GM18909 (cell line): ENCODE measurements at regions not wholly inside any gene's neighbourhood (a gene's known extent, or its start where the extent isn't known, plus 50 kb on each side); places are given as distances from the start of the nearest gene placed in this dataset.
"Not testable (repeated sequence)": the region's sequence is repeated elsewhere in the genome, so short reads cannot be mapped to it uniquely, and the experiment has no call there.

ENCODE experiments used
- ATAC-seq: cut with Tn5 transposase; IDR thresholded peaks from one replicate; pipeline ENCODE4 v1.9.1; 2021; ENCODE audit warnings: mild to moderate bottlenecking; ENCODE audit not compliant: unreplicated experiment, poor library complexity

DNA sequence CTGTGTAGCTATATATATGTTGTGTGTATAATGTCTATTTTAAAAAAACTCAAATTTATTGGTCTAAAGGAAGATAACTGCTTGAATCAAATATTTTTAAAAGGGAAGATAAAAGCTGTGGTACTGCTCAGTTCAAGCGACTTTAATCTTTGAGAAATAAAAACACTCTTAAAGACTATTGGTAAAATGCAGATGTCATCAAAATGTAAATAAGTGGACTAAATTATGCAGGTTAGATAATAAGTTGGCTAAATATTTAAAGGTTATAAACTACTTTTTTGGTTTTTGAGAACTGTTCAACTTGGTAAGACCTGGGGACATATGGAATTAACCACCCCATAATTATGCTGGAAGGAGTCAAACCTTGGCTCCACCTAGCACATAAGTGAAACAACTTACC is 144.7 kb upstream of the ITM2A start:
- no peak for ATAC-seq

DNA sequence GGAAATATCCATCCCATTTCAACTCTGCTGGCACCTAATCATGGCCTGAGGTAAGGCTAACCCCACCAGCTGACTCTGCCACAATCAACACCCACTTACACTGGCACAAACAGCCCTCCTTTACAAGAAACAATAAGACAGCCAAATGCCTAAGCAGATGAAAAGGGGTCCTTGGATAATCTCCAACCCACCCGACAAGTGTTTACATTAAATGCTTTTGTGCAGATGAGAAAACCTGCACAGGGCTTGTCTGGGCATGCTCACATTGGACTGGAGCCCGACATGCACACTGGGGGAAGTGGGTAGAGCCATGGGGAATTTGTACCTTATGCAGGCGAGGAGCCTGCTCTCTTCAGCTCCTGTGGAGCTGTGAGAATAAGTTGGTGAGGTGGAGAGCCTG is 138.9 kb upstream of the ITM2A start:
- ATAC-seq = no peak

DNA sequence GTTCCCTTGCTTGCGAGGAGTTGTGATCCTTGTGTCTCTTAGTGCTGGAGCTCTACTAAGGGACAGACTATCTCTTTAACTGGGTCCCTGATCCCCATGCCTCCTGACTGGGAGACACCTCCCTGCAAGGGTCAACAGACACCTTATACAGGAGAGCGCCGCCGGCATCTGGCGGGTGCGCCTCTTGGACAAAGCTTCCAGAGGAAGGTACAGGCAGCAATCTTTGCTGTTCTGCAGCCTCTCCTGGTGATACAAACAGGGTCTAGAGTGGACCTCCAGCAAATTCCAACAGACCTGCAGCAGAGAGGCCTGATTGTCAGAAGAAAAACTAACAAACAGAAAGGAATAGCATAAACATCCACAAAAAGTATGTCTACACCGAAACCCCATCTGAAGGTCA is 115.6 kb upstream of the ITM2A start:
- ATAC-seq = no peak

DNA sequence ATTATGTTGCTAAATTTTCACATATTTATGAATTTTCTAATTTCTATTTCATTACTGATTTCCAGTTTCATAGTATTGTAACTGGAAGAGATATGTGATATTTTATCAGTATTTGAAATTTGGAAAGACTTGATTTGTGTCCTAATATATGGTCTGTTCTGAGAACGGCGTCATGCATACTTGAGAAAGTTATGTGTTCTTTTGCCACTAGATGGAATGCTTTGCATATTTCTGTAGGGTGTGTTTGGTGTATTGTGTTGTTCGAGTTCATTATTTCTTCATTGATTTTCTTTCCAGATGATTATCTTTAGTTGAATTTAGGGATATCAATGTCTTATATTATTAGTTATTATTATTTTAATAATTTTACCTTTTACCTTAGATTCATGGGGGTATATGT is 110.6 kb upstream of the ITM2A start:
- ATAC-seq = no peak

DNA sequence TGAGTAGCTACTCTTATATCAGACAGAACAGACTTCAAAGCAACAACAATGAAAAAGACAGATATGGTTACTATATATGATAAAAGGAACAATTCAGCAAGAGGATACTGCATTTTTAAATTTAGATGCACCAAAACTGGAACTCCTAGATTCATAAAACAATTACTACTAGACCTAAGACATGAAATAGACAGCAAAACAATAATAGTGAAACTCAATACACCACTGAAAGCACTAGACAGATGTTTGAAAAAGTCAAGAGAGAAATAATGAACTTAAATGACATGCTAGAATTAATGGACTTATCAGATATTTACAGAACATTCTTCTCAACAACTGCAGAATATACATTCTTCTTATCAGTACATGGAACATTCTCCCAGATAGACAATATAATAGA is 99.5 kb upstream of the ITM2A start:
- ATAC-seq = no peak

DNA sequence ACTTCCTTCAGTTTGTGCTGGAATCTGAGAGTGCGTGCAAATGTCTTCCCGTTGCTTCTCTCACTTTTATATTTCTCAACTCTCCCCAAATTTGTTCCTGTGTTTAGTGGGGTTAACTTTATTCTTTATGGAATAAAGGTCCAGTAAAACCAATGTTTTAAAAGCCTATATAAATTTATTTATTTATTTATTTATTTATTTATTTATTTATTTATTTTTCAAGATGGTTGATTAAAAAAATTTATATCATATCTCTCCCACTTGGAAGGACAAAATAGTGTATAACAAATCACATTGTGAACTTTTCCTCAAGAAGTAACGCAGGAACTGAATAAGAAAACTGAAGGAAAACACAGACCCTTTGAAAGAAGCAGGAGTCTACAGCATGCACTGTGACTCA is 95.3 kb upstream of the ITM2A start:
- no peak for ATAC-seq

DNA sequence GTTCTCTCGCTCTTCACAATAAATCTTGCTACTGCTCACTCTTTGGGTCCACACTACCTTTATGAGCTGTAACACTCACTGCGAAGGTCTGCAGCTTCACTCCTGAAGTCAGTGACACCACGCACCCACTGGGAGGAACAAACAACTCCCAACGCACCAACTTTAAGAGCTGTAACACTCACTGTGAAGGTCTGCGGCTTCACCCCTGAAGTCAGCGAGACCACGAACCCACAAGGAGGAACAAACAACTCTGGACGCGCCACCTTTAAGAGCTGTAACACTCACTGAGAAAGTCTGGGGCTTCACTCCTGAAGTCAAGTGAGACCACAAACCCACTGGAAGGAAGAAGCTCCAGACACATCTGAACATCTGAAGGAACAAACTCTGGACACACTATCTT is 89.5 kb upstream of the ITM2A start:
- not testable (repeated sequence) for ATAC-seq

DNA sequence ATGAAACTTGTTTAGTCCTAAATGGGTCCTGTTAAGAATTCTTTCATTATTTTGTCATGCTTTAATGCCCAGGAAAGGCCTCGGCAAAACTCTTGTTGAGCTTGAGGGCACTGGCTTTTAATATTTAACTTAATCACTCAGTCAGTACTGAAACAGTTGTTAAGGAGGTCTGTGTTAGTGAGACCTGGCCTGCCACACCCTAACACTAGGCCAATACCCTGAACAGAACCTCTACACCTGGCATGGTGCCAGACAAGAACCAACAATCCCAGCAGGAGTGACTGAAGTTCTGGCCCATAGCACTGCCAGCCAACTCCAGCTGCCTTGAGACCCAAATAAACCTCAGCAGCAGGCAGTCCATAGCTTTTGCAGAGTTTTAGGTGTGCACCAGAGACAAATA is 85.7 kb upstream of the ITM2A start:
- ATAC-seq = peak; percentile 75

DNA sequence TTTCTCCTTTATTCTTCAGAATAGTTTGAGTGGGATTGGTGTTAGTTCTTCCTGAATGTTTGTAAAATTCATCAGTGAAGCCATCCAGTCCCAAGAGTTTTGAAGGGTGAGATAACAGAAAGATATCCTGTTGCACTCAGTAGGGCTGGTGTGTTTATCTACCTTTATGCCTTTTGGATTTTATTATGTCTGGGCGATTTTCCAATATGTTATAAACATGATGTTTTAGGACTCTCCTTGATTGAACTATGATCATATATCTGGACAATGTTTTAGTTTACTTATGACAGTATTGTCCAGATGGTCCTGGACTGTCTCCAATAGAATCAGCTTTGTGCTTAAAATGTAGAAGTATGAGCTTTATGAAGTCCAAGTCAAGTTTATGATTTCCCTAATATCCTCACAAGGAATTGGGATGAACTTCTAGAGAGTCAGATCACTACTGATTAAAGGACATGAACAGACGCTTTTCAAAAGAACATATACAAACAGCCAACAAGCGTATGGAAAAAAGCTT is 77.6 kb upstream of the ITM2A start:
- no peak for ATAC-seq

DNA sequence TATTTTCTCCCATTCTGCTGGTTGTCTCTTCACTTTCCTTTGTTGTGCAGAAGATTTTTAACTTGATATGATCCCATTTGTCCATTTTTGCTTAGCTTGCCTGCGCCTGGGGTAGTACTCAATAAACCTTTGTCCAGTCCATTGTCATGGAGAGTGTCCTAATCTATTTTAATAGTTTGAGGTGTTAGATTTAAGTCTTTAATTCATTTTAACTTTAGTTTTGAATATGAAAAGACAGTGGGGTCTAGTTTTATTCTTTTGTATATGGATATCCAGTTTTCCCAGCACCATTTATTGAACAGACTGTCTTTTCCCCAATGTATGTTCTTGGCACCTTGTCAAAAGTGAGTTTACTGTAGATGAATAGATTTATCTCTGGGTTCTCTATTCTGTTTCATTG is 76.0 kb upstream of the ITM2A start:
- ATAC-seq = no peak

DNA sequence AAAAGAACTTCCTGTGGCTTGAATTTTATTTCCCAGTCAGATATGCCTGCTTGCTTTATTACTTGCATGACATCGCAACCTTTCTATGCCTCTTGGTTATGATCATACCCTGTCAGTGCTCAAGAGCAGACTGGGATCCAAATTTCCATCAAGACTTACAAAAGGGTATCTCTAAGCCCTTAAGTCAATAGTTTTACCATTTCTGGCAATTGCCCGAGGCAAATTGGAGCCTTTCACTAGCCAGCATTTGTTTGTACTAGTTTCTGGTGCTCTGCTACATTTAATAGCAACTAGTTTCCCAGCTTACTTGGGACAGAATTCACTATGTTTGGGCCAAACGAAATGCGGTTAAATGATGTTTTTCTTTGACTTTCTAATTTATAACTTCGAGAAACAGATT is 73.2 kb upstream of the ITM2A start:
- no peak for ATAC-seq
